ENCODE measurements at regions not wholly inside any gene's neighbourhood (a gene's known extent, or its start where the extent isn't known, plus 50 kb on each side); places are given as distances from the start of the nearest gene placed in this dataset.

DNA sequence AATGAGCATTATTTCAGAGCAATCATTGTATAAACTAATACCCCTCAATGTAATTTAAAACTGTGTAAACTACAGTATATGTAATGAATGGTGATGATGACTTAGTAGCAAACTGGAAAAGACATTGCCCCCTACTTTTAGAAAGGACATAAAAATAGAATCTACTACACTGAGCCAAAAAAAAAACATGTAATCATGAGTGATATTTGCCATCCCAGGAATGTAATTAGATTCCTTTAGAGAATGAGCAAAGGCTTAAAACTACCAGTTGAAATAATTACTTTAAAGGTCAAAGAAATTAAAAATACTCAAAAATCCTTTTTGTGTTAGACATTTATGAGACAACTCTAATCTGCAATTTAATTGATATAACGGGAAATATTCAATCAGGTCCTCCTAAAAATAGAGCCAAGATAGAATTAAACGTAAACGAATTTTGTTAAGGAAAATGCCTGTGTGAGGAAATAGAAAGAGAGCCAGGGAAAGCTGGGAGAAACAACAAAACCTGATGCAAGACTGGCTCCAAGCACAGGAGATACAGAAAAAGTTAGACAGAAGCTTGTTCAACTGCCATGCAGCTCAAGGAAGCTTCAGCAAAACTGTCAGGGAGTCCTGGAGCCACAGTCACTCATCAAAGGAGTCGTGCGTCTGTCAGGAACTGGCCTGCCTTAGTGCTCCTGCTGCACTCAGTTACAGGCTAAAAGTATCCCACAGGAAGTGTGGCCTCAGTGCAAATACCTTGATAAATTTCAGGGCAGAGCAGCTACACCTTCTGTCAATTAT, 655.7 kb upstream of the INTU start:
- TF ChIP-seq POLR2A (IDR thresholded peaks at IDR 0.05) = no peak
- TF ChIP-seq, protein P1, sequence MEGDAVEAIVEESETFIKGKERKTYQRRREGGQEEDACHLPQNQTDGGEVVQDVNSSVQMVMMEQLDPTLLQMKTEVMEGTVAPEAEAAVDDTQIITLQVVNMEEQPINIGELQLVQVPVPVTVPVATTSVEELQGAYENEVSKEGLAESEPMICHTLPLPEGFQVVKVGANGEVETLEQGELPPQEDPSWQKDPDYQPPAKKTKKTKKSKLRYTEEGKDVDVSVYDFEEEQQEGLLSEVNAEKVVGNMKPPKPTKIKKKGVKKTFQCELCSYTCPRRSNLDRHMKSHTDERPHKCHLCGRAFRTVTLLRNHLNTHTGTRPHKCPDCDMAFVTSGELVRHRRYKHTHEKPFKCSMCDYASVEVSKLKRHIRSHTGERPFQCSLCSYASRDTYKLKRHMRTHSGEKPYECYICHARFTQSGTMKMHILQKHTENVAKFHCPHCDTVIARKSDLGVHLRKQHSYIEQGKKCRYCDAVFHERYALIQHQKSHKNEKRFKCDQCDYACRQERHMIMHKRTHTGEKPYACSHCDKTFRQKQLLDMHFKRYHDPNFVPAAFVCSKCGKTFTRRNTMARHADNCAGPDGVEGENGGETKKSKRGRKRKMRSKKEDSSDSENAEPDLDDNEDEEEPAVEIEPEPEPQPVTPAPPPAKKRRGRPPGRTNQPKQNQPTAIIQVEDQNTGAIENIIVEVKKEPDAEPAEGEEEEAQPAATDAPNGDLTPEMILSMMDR (IDR thresholded peaks at IDR 0.05 in 8 of 11, conservative IDR thresholded peaks at IDR 0.05 in 3 of 11) = no peak
- no peak for TF ChIP-seq POLR2AphosphoS5 (IDR thresholded peaks at IDR 0.05)

All from spleen (tissue), 7 donors.